HepG2 (cell line): ENCODE measurements at regions not wholly inside any gene's neighbourhood (a gene's known extent, or its start where the extent isn't known, plus 50 kb on each side); places are given as distances from the start of the nearest gene placed in this dataset.

Experiments
- CREB1 ChIP-seq, 2 experiments: fragments of 450-650 bp in 1 of 2; IDR thresholded peaks; 2 replicates each; pipeline ENCODE4 v1.6.1; 2016 to 2017; ENCODE audit warnings: control low read depth in 1 of 2, mild to moderate bottlenecking in 1 of 2, missing compliant biosample characterization in 1 of 2, missing genetic modification characterization in 1 of 2
- HNF4A ChIP-seq: sonication (generic); formaldehyde crosslinking; IDR thresholded peaks from 2 replicates; pipeline ENCODE4 v1.4.0; 2020; ENCODE audit warnings: missing genetic modification reagents
- KDM1A ChIP-seq: IDR thresholded peaks from 2 replicates; pipeline ENCODE4 v1.6.1; 2016; ENCODE audit warnings: missing compliant biosample characterization
- MEIS1 ChIP-seq: sonication (generic); formaldehyde crosslinking; IDR thresholded peaks from 2 replicates; pipeline ENCODE4 v1.9.0; 2021; ENCODE audit warnings: mild to moderate bottlenecking, missing genetic modification reagents, moderate library complexity, borderline replicate concordance
- POLR2A ChIP-seq, 2 experiments: IDR thresholded peaks; 2 replicates each; pipeline ENCODE4 v1.6.1; 2011; ENCODE audit warnings: low read depth in 2 of 2, low read length in 2 of 2, mild to moderate bottlenecking in 1 of 2, moderate library complexity in 1 of 2; ENCODE audit not compliant: insufficient read depth in 1 of 2
- RARA ChIP-seq: IDR thresholded peaks from 2 replicates; pipeline ENCODE4 v1.6.1; 2016; ENCODE audit warnings: missing genetic modification reagents, missing compliant biosample characterization
- SMAD9 ChIP-seq: sonication (generic); formaldehyde crosslinking; IDR thresholded peaks from 2 replicates; pipeline ENCODE4 v1.5.1; 2020; ENCODE audit warnings: mild to moderate bottlenecking, missing genetic modification reagents
- SP2 ChIP-seq: sonication (generic); formaldehyde crosslinking; IDR thresholded peaks from 2 replicates; pipeline ENCODE4 v1.5.1; 2020; ENCODE audit warnings: mild to moderate bottlenecking, missing genetic modification reagents
- SPEN ChIP-seq: sonication (generic); formaldehyde crosslinking; IDR thresholded peaks from 2 replicates; pipeline ENCODE4 v1.5.1; 2020; ENCODE audit warnings: low read depth, mild to moderate bottlenecking, missing genetic modification reagents
- ZC3H13 ChIP-seq: sonication (generic); formaldehyde crosslinking; IDR thresholded peaks from 2 replicates; pipeline ENCODE4 v1.8.1; 2023; ENCODE audit warnings: mild to moderate bottlenecking, missing genetic modification reagents, moderate library complexity
- ZNF3 ChIP-seq: IDR thresholded peaks from 2 replicates; pipeline ENCODE4 v1.7.0; 2017; ENCODE audit warnings: inconsistent platforms
- ZNF547 ChIP-seq: sonication (generic); formaldehyde crosslinking; IDR thresholded peaks from 2 replicates; pipeline ENCODE4 v1.5.1; 2020; ENCODE audit warnings: mild to moderate bottlenecking, missing genetic modification reagents
- ZNF773 ChIP-seq: sonication (generic); formaldehyde crosslinking; IDR thresholded peaks from 2 replicates; pipeline ENCODE4 v1.4.0; 2020; ENCODE audit warnings: missing genetic modification reagents, borderline replicate concordance
- TF ChIP-seq, protein P1 (sequence below): sonication (generic); formaldehyde crosslinking; IDR thresholded peaks from 2 replicates; pipeline ENCODE4 v1.4.0; 2020; ENCODE audit warnings: missing genetic modification reagents
- TF ChIP-seq, protein P2 (sequence below): sonication (generic); formaldehyde crosslinking; conservative IDR thresholded peaks from 2 replicates; pipeline ENCODE4 v1.8.0; 2022; ENCODE audit warnings: mild to moderate bottlenecking, moderate library complexity, missing genetic modification reagents
- TF ChIP-seq, protein P3 (sequence below), 2 experiments: sonication (generic) in 1 of 2; formaldehyde crosslinking in 1 of 2; IDR thresholded peaks; 2 replicates each; pipeline versions ENCODE4 v1.4.0 to v1.6.1; 2016 to 2020; ENCODE audit warnings: borderline replicate concordance in 1 of 2, low read depth in 1 of 2, mild to moderate bottlenecking in 1 of 2, missing genetic modification reagents in 1 of 2
- TF ChIP-seq, protein P4 (sequence below), 2 experiments: IDR thresholded peaks; 2 replicates each; pipeline ENCODE4 v1.6.1; 2011 to 2012; ENCODE audit warnings: low read length in 2 of 2, borderline replicate concordance in 1 of 2, low read depth in 1 of 2, mild to moderate bottlenecking in 1 of 2, moderate library complexity in 1 of 2

DNA sequence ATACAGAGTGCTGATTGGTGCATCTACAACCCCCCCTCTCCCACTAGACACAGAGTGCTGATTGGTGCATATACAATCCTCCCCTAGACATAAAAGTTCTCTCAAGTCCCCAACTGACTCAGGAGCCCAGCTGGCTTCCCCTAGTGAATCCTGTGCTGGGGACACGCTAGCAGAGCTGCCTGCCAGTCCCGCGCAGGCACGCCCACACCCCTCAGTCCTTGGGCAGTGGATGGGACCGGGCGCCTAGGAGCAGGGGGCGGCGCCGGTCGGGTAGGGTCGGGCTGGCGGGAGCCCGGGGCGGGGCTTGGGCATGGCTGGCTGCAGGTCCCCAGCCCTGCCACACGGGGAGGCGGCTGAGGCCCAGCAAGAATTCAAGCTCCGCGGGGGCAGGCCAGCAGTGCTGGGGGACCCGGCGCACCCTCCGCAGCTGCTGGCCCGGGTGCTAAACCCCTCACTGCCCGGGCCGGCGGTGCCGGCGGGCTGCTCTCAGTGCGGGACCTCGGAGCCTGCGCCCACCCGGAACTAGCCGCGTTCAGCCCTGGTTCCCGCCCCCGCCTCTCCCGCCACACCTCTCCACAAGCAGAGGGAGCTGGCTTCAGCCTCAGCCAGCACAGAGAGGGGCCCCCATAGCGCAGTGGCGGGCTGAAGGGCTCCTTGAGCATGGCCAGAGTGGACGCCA, 64.3 kb upstream of the DDHD1 start (continued):
- peak; percentile 54 for TF ChIP-seq SPEN (CRISPR knock-in tag)
- TF ChIP-seq, protein P1, sequence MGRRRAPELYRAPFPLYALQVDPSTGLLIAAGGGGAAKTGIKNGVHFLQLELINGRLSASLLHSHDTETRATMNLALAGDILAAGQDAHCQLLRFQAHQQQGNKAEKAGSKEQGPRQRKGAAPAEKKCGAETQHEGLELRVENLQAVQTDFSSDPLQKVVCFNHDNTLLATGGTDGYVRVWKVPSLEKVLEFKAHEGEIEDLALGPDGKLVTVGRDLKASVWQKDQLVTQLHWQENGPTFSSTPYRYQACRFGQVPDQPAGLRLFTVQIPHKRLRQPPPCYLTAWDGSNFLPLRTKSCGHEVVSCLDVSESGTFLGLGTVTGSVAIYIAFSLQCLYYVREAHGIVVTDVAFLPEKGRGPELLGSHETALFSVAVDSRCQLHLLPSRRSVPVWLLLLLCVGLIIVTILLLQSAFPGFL = no peak
- TF ChIP-seq, protein P2, sequence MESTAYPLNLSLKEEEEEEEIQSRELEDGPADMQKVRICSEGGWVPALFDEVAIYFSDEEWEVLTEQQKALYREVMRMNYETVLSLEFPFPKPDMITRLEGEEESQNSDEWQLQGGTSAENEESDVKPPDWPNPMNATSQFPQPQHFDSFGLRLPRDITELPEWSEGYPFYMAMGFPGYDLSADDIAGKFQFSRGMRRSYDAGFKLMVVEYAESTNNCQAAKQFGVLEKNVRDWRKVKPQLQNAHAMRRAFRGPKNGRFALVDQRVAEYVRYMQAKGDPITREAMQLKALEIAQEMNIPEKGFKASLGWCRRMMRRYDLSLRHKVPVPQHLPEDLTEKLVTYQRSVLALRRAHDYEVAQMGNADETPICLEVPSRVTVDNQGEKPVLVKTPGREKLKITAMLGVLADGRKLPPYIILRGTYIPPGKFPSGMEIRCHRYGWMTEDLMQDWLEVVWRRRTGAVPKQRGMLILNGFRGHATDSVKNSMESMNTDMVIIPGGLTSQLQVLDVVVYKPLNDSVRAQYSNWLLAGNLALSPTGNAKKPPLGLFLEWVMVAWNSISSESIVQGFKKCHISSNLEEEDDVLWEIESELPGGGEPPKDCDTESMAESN = peak; percentile 56; the same call in 1 of the 2 replicates
- no peak for TF ChIP-seq ZNF547 (CRISPR knock-in tag)
- TF ChIP-seq SP2 = no peak
- TF ChIP-seq KDM1A (CRISPR knock-in tag) = no peak
- no peak for TF ChIP-seq HNF4A (CRISPR knock-in tag)
- TF ChIP-seq, protein P3, sequence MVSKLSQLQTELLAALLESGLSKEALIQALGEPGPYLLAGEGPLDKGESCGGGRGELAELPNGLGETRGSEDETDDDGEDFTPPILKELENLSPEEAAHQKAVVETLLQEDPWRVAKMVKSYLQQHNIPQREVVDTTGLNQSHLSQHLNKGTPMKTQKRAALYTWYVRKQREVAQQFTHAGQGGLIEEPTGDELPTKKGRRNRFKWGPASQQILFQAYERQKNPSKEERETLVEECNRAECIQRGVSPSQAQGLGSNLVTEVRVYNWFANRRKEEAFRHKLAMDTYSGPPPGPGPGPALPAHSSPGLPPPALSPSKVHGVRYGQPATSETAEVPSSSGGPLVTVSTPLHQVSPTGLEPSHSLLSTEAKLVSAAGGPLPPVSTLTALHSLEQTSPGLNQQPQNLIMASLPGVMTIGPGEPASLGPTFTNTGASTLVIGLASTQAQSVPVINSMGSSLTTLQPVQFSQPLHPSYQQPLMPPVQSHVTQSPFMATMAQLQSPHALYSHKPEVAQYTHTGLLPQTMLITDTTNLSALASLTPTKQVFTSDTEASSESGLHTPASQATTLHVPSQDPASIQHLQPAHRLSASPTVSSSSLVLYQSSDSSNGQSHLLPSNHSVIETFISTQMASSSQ (IDR thresholded peaks at IDR 0.05; ENCODE audit: low read depth) = no peak
- TF ChIP-seq, protein P3 (CRISPR knock-in tag; IDR thresholded peaks at IDR 0.05; ENCODE audit: borderline replicate concordance) = no peak
- no peak for TF ChIP-seq SMAD9 (CRISPR knock-in tag)
- TF ChIP-seq POLR2A (IDR thresholded peaks at IDR 0.05; ENCODE audit: insufficient read depth in 1 of 2, low read depth in 2 of 2, low read length in 2 of 2) = 0 out of 4 replicates have a peak, but pooled peaks have one; percentile 16 to 23
- no peak for TF ChIP-seq ZNF3
- TF ChIP-seq CREB1 (IDR thresholded peaks at IDR 0.05) = no peak
- no peak for TF ChIP-seq CREB1 (CRISPR knock-in tag; IDR thresholded peaks at IDR 0.05)
- no peak for TF ChIP-seq ZC3H13 (CRISPR knock-in tag)
- no peak for TF ChIP-seq MEIS1 (CRISPR knock-in tag)
- no peak for TF ChIP-seq RARA (CRISPR knock-in tag)
- no peak for TF ChIP-seq ZNF773 (CRISPR knock-in tag)
- TF ChIP-seq, protein P4, sequence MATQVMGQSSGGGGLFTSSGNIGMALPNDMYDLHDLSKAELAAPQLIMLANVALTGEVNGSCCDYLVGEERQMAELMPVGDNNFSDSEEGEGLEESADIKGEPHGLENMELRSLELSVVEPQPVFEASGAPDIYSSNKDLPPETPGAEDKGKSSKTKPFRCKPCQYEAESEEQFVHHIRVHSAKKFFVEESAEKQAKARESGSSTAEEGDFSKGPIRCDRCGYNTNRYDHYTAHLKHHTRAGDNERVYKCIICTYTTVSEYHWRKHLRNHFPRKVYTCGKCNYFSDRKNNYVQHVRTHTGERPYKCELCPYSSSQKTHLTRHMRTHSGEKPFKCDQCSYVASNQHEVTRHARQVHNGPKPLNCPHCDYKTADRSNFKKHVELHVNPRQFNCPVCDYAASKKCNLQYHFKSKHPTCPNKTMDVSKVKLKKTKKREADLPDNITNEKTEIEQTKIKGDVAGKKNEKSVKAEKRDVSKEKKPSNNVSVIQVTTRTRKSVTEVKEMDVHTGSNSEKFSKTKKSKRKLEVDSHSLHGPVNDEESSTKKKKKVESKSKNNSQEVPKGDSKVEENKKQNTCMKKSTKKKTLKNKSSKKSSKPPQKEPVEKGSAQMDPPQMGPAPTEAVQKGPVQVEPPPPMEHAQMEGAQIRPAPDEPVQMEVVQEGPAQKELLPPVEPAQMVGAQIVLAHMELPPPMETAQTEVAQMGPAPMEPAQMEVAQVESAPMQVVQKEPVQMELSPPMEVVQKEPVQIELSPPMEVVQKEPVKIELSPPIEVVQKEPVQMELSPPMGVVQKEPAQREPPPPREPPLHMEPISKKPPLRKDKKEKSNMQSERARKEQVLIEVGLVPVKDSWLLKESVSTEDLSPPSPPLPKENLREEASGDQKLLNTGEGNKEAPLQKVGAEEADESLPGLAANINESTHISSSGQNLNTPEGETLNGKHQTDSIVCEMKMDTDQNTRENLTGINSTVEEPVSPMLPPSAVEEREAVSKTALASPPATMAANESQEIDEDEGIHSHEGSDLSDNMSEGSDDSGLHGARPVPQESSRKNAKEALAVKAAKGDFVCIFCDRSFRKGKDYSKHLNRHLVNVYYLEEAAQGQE (IDR thresholded peaks at IDR 0.05; ENCODE audit: borderline replicate concordance in 1 of 2, low read depth in 1 of 2, low read length in 2 of 2) = no peak
